ENCODE measurements at regions not wholly inside any gene's neighbourhood (a gene's known extent, or its start where the extent isn't known, plus 50 kb on each side); places are given as distances from the start of the nearest gene placed in this dataset.

DNA sequence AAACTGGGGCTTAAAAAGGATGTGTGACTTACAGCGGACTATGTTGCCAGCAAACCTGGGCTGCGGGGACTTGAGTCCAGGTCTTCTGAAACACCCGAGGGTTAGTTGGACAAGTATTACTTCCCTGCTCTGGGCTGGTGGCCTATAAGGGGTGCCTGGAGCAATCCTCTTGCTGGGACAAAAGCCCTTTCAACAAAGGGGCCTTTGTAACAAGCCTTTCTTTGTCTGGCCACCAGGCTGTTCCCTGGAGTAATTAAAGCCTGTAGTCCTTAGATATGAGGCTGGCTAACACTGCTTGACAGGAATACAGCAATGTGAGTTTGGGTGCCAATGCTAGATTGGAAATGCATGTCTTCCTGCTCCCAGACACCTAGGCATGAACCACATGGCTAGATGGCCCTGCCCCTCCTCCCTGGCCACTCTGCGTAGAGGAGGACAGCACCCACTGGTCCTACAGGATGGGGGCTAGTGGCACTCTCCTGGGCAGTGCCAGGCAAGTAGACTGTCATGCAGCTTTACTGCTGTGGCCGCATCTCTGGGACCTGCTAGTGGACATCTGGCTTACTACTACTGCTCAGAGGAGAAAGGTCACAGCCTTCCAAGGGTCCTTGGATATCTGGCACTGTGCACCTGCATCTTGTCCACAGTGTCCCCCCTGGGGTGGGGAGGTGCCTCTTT lies 343.1 kb downstream of the ZSWIM6 start:
- TF ChIP-seq POLR2AphosphoS5 (IDR thresholded peaks at IDR 0.05; ENCODE audit: insufficient read depth, low read depth, low read length) (no peak), CTCF (IDR thresholded peaks at IDR 0.05; ENCODE audit: extremely low read depth in 1 of 2, insufficient read depth in 1 of 2, low read depth in 1 of 2, low read length in 2 of 2) (no peak), EZH2 (IDR thresholded peaks at IDR 0.05; ENCODE audit: borderline replicate concordance, low read depth, low read length, severe bottlenecking) (no peak), POLR2A (IDR thresholded peaks at IDR 0.05; ENCODE audit: low read depth, low read length) (no peak), JUN (IDR thresholded peaks at IDR 0.05; ENCODE audit: borderline replicate concordance, insufficient read depth, insufficient read length, low read depth) (no peak), FOS (IDR thresholded peaks at IDR 0.05; ENCODE audit: borderline replicate concordance, insufficient read depth, low read length) (no peak), MYC (IDR thresholded peaks at IDR 0.05; ENCODE audit: low read depth, low read length) (no peak), GATA2 (IDR thresholded peaks at IDR 0.05; ENCODE audit: insufficient read depth, insufficient read length, low read depth, low read length) (no peak)
- TF ChIP-seq, protein P1, sequence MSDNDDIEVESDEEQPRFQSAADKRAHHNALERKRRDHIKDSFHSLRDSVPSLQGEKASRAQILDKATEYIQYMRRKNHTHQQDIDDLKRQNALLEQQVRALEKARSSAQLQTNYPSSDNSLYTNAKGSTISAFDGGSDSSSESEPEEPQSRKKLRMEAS (IDR thresholded peaks at IDR 0.05; ENCODE audit: insufficient read depth, insufficient read length) = no peak
